ENCODE measurements at regions not wholly inside any gene's neighbourhood (a gene's known extent, or its start where the extent isn't known, plus 50 kb on each side); places are given as distances from the start of the nearest gene placed in this dataset.
"Not testable (repeated sequence)": the region's sequence is repeated elsewhere in the genome, so short reads cannot be mapped to it uniquely, and the experiment has no call there.

DNA sequence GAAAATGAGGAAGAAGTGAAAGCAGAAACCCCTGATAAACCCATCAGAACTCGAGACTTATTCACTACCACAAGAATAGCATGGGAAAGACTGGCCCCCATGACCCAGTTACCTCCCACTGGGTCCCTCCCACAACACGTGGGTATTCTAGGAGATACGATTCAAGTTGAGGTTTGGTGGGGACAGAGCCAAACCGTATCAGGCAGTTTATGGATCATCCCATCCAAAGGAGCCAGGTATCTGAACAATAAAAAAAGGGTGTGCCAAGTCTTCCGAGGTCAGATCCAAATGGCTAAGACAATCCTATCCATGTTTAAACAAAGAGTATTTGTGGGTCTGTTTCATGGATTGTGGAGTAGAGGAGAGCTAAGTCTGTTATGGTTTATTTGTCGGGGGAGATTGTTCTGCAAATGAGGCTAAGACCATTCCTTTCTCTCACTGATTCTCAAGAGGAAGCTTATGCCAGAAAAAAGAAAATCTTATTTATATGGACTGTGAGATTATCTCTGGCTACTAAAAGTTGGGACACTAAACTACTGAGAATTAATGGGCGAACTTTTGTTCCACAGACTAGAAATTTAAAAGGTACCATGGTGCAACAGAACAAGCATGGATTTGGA lies 203.7 kb downstream of the IPMK start:
- no peak for DNase-seq (ENCODE audit: low read depth)
- TF ChIP-seq, protein P1, sequence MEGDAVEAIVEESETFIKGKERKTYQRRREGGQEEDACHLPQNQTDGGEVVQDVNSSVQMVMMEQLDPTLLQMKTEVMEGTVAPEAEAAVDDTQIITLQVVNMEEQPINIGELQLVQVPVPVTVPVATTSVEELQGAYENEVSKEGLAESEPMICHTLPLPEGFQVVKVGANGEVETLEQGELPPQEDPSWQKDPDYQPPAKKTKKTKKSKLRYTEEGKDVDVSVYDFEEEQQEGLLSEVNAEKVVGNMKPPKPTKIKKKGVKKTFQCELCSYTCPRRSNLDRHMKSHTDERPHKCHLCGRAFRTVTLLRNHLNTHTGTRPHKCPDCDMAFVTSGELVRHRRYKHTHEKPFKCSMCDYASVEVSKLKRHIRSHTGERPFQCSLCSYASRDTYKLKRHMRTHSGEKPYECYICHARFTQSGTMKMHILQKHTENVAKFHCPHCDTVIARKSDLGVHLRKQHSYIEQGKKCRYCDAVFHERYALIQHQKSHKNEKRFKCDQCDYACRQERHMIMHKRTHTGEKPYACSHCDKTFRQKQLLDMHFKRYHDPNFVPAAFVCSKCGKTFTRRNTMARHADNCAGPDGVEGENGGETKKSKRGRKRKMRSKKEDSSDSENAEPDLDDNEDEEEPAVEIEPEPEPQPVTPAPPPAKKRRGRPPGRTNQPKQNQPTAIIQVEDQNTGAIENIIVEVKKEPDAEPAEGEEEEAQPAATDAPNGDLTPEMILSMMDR (conservative IDR thresholded peaks at IDR 0.05; ENCODE audit: low read depth, low read length), result no peak
- no peak overlapping the region for H3K4me3 ChIP-seq (ENCODE audit: low read depth, low read length)

DNA sequence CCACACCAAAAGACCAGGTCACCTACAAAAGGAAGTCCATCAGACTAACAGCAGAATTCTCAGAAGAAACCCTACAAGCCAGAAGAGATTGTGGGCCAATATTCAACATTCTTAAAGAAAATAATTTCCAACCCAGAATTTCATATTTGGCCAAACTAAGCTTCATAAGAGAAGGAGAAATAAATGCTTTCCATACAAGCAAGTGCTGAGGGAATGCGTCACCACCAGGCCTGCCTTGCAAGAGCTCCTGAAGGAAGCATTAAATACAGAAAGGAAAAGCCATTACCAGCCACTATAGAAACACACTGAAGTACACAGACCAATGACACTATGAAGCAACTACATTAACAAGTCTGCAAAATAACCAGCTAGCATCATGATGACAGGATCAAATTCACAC lies 209.0 kb downstream of the IPMK start:
- not testable (repeated sequence) for DNase-seq (ENCODE audit: low read depth); H3K4me3 ChIP-seq (ENCODE audit: low read depth, low read length)

DNA sequence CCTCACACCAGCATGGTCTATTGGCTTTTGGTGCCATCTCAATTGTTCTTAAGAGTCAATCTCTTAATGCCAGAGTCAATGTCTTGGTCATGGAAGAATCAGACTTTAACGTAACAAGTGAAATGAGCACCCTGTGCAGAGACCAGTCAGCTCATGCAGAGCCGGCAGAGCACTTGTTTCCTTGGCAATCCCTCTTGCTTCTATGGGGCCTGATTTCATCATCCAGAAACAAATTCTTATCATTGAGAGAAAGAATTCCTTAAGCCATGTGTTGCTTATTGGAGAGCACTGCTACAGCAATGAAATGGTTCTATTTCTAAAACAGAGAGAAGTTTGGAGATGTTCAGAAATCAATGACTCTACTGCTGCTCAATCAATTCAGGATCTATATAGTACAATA lies 212.8 kb downstream of the IPMK start:
- no peak overlapping the region for H3K4me3 ChIP-seq (ENCODE audit: low read depth, low read length)
- no peak for DNase-seq (ENCODE audit: low read depth)
- TF ChIP-seq, protein P1 (conservative IDR thresholded peaks at IDR 0.05; ENCODE audit: low read depth, low read length), result no peak

DNA sequence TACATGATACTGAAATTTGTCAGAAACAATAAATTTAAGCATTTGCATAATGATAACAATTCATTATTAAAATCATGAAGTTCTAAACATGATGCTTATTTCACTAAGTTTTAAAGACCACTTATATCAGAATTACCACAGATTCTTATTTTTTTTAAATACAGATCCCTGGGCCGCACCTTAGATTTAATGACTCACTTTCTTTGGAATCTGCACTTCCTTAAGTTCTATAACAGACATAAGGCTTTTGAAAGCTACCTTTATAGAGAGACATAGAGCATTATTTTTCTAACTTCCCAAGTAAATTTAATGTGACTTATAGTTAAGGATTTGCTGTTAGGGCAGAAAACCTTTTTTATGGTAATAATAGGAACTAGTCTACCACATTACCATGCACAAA lies 214.9 kb downstream of the IPMK start:
- no peak overlapping the region for H3K4me3 ChIP-seq (ENCODE audit: low read depth, low read length)
- TF ChIP-seq, protein P1 (conservative IDR thresholded peaks at IDR 0.05; ENCODE audit: low read depth, low read length), result no peak
- DNase-seq (ENCODE audit: low read depth), result no peak

DNA sequence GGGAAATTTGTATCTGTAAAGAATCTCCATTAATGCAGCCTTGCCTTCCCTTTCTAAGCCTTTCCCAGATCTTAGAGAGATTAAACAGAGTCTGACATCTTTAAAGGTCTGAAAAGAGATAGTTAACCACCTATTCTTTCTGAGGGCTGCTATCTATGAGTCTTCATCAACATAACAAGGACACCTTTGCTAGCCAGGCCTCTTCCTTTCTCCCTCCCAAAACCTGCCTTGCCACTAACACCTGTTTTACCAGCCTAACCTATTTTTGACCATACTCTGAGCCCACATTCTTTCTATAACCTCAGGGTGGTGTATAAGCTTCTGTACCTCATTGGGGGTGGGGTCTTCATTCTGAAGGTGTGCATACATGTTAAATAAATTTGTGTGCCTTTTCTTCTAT lies 217.1 kb downstream of the IPMK start:
- DNase-seq (ENCODE audit: low read depth), result no peak
- H3K4me3 ChIP-seq (ENCODE audit: low read depth, low read length), result no peak overlapping the region
- TF ChIP-seq, protein P1 (conservative IDR thresholded peaks at IDR 0.05; ENCODE audit: low read depth, low read length), result no peak

DNA sequence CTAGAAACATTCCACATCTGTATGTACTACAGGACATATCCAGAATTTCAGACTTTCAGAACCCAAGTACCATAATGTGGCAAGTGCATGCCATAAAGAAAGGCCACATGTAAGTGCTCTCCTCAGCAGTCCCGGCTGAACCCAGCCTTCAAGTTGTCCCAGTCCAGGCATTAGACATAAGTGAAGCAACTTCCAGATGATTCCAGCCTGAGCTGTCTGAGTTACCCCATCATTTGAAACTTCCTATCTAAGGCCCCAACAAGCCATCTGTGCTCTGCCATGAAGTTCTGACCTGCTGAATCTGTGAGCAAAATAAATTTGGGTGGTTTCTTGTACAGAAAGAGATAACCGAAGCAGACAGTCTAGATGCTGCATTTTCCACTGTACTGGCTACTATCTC lies 218.8 kb downstream of the IPMK start:
- TF ChIP-seq, protein P1 (conservative IDR thresholded peaks at IDR 0.05; ENCODE audit: low read depth, low read length), result no peak
- H3K4me3 ChIP-seq (ENCODE audit: low read depth, low read length), result no peak overlapping the region
- no peak for DNase-seq (ENCODE audit: low read depth)

DNA sequence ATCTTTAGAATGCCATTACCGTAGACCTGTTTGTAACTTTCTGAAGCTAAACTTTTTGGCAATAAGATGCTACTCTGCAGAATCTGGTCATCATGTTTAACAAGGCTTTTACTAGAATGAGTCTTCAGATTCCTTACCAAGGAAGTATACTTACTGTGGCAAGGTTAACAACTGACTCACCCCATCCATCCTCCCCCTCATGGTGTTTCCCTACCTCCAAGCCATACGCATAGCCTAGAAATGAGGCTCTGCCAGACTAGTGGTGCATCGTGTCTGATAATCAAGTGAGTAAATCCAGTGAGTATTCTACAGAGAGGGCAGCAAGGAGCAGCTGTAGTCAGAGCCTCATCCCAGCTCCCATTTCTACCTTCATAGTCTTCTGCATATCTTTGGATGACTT lies 223.6 kb downstream of the IPMK start:
- DNase-seq (ENCODE audit: low read depth), result no peak
- TF ChIP-seq, protein P1 (conservative IDR thresholded peaks at IDR 0.05; ENCODE audit: low read depth, low read length), result no peak

More for the DNA sequence above, 223.6 kb downstream of the IPMK start:
- no peak overlapping the region for H3K4me3 ChIP-seq (ENCODE audit: low read depth, low read length)

Data from epithelial cell of proximal tubule (primary cell).